Ovary (tissue), 3 donors: ENCODE measurements at regions not wholly inside any gene's neighbourhood (a gene's known extent, or its start where the extent isn't known, plus 50 kb on each side); places are given as distances from the start of the nearest gene placed in this dataset.

Experiments used
- CTCF ChIP-seq, 3 donors: fragments of 450-650 bp in 2 of 3; fragments of 200-600 bp in 1 of 3; IDR thresholded peaks; one replicate each; pipeline versions ENCODE4 v1.5.1 to v1.8.0; 2016 to 2022; ENCODE audit warnings: antibody characterized with exemption in 3 of 3, mild to moderate bottlenecking in 1 of 3
- EP300 ChIP-seq: sonication (generic); formaldehyde crosslinking; IDR thresholded peaks from one replicate; pipeline ENCODE4 v1.6.1; 2017; ENCODE audit warnings: antibody characterized with exemption
- POLR2A ChIP-seq: fragments of 450-650 bp; IDR thresholded peaks from one replicate; pipeline ENCODE4 v1.6.1; 2017; ENCODE audit warnings: antibody characterized with exemption, mild to moderate bottlenecking, moderate library complexity
- donor health status: DM: no; HTN: no; CAD: no.

GRCh38 chr12:4084573-4084972, 189.0 kb upstream of the CCND2 start:
- no peak for TF ChIP-seq CTCF (IDR thresholded peaks at IDR 0.05)
- TF ChIP-seq EP300, result no peak
- no peak for TF ChIP-seq POLR2A
